Prostate gland (tissue), 2 donors: ENCODE measurements at regions not wholly inside any gene's neighbourhood (a gene's known extent, or its start where the extent isn't known, plus 50 kb on each side); places are given as distances from the start of the nearest gene placed in this dataset.

Experiments used
- POLR2AphosphoS5 ChIP-seq: sonication (generic); formaldehyde crosslinking; IDR thresholded peaks from one replicate; pipeline ENCODE4 v1.6.1; 2017; ENCODE audit warnings: antibody characterized with exemption
- TF ChIP-seq, protein P1 (sequence below), 4 experiments: fragments of 200-600 bp in 2 of 4; fragments of 450-650 bp in 2 of 4; sonication (generic) in 2 of 4; IDR thresholded peaks; 1 replicate in 3 of 4; 2 replicates in 1 of 4; pipeline ENCODE4 v1.5.1; 2016 to 2019; ENCODE audit warnings: antibody characterized with exemption in 4 of 4, mild to moderate bottlenecking in 2 of 4, moderate library complexity in 2 of 4

DNA sequence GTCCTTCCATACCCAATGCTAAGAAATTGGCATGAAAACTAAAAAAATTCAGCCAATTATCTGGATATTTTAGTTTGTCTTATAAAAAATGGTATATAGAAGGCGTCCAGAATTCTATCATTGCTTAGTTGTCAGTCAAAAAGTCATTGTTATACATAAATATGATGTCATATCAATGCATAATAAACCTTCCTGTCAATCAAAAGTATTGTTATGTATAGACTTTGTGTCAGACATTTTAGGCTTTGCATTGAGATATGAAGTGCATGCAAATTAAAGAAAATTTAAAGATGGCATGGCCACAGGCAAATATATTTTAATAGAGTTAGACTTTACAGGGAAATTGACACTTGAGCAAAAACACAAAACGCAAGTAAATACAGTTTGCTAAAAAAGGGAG lies 173.4 kb upstream of the FANCL start:
- no peak for TF ChIP-seq POLR2AphosphoS5
- TF ChIP-seq, protein P1, sequence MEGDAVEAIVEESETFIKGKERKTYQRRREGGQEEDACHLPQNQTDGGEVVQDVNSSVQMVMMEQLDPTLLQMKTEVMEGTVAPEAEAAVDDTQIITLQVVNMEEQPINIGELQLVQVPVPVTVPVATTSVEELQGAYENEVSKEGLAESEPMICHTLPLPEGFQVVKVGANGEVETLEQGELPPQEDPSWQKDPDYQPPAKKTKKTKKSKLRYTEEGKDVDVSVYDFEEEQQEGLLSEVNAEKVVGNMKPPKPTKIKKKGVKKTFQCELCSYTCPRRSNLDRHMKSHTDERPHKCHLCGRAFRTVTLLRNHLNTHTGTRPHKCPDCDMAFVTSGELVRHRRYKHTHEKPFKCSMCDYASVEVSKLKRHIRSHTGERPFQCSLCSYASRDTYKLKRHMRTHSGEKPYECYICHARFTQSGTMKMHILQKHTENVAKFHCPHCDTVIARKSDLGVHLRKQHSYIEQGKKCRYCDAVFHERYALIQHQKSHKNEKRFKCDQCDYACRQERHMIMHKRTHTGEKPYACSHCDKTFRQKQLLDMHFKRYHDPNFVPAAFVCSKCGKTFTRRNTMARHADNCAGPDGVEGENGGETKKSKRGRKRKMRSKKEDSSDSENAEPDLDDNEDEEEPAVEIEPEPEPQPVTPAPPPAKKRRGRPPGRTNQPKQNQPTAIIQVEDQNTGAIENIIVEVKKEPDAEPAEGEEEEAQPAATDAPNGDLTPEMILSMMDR (IDR thresholded peaks at IDR 0.05): no peak
